HepG2 (cell line): ENCODE measurements at regions not wholly inside any gene's neighbourhood (a gene's known extent, or its start where the extent isn't known, plus 50 kb on each side); places are given as distances from the start of the nearest gene placed in this dataset.

Source experiments
- BRD4 ChIP-seq: sonication (generic); formaldehyde crosslinking; IDR thresholded peaks from 2 replicates; pipeline ENCODE4 v1.4.0; 2020; ENCODE audit warnings: missing genetic modification reagents
- CEBPB ChIP-seq: IDR thresholded peaks from 2 replicates; pipeline ENCODE4 v1.6.1; 2011; ENCODE audit warnings: low read depth, low read length, improper control_type of control experiment, borderline replicate concordance
- CTCF ChIP-seq: sonication (generic); formaldehyde crosslinking; IDR thresholded peaks from 2 replicates; pipeline ENCODE4 v1.5.0; 2020; ENCODE audit warnings: mild to moderate bottlenecking, missing genetic modification reagents, moderate library complexity
- E2F5 ChIP-seq: sonication (generic); formaldehyde crosslinking; conservative IDR thresholded peaks from 2 replicates; pipeline ENCODE4 v1.4.0; 2020; ENCODE audit warnings: missing genetic modification reagents
- KLF16 ChIP-seq, 2 experiments: sonication (generic) in 1 of 2; formaldehyde crosslinking in 1 of 2; IDR thresholded peaks; 2 replicates each; pipeline versions ENCODE4 v1.6.1 to v1.8.0; 2016 to 2023; ENCODE audit warnings: missing genetic modification reagents in 2 of 2, missing compliant biosample characterization in 1 of 2
- LCORL ChIP-seq, 2 experiments: fragments of 450-650 bp in 1 of 2; sonication (generic) in 1 of 2; formaldehyde crosslinking in 1 of 2; IDR thresholded peaks; 2 replicates each; pipeline versions ENCODE4 v1.5.0 to v1.6.1; 2017 to 2020; ENCODE audit warnings: antibody characterized with exemption in 1 of 2, missing genetic modification reagents in 1 of 2
- MLLT10 ChIP-seq: sonication (generic); formaldehyde crosslinking; IDR thresholded peaks from 2 replicates; pipeline ENCODE4 v1.4.0; 2020; ENCODE audit warnings: missing genetic modification reagents
- NFYB ChIP-seq: sonication (generic); formaldehyde crosslinking; IDR thresholded peaks from 2 replicates; pipeline ENCODE4 v1.4.0; 2020; ENCODE audit warnings: missing genetic modification reagents
- POLR2A ChIP-seq, 2 experiments: IDR thresholded peaks; 2 replicates each; pipeline ENCODE4 v1.6.1; 2011; ENCODE audit warnings: low read depth in 2 of 2, low read length in 2 of 2, mild to moderate bottlenecking in 1 of 2, moderate library complexity in 1 of 2; ENCODE audit not compliant: insufficient read depth in 1 of 2
- REPIN1 ChIP-seq: sonication (generic); formaldehyde crosslinking; IDR thresholded peaks from 2 replicates; pipeline ENCODE4 v1.8.0; 2022; ENCODE audit warnings: missing genetic modification reagents, low read depth, mild to moderate bottlenecking, borderline replicate concordance
- SMAD3 ChIP-seq: sonication (generic); formaldehyde crosslinking; IDR thresholded peaks from 2 replicates; pipeline ENCODE4 v1.4.0; 2020; ENCODE audit warnings: missing genetic modification reagents
- ZFP37 ChIP-seq: sonication (generic); formaldehyde crosslinking; IDR thresholded peaks from 2 replicates; pipeline ENCODE4 v1.4.0; 2020; ENCODE audit warnings: missing genetic modification reagents, borderline replicate concordance
- ZNF235 ChIP-seq: sonication (generic); formaldehyde crosslinking; IDR thresholded peaks from 2 replicates; pipeline ENCODE4 v1.8.1; 2023; ENCODE audit warnings: mild to moderate bottlenecking, missing genetic modification reagents, borderline replicate concordance
- ZNF431 ChIP-seq: sonication (generic); formaldehyde crosslinking; IDR thresholded peaks from 2 replicates; pipeline ENCODE4 v1.9.0; 2022; ENCODE audit warnings: missing genetic modification reagents, low read depth, mild to moderate bottlenecking, borderline replicate concordance

- no peak for TF ChIP-seq CTCF (CRISPR knock-in tag)
- no peak for TF ChIP-seq REPIN1 (CRISPR knock-in tag)
- no peak for TF ChIP-seq ZFP37 (CRISPR knock-in tag)
- no peak for TF ChIP-seq POLR2A (IDR thresholded peaks at IDR 0.05; ENCODE audit: insufficient read depth in 1 of 2, low read depth in 2 of 2, low read length in 2 of 2)
- no peak for TF ChIP-seq SMAD3
- TF ChIP-seq E2F5 (CRISPR knock-in tag), result no peak
- no peak for TF ChIP-seq ZNF235 (CRISPR knock-in tag)
- no peak for TF ChIP-seq KLF16 (CRISPR knock-in tag; IDR thresholded peaks at IDR 0.05)
- TF ChIP-seq ZNF431 (CRISPR knock-in tag), result no peak
- TF ChIP-seq BRD4 (CRISPR knock-in tag), result no peak
- no peak for TF ChIP-seq LCORL (IDR thresholded peaks at IDR 0.05)
- no peak for TF ChIP-seq LCORL (CRISPR knock-in tag; IDR thresholded peaks at IDR 0.05)
- TF ChIP-seq MLLT10 (CRISPR knock-in tag), result no peak
- no peak for TF ChIP-seq CEBPB
- no peak for TF ChIP-seq NFYB (CRISPR knock-in tag)
Observed at GRCh38 chr4:136706942-136707341, 825.4 kb downstream of the PCDH18 start.
